ENCODE measurements at regions not wholly inside any gene's neighbourhood (a gene's known extent, or its start where the extent isn't known, plus 50 kb on each side); places are given as distances from the start of the nearest gene placed in this dataset.
A peak's percentile ranks its signal among the peaks of the same experiment; 100 is the strongest.

DNA sequence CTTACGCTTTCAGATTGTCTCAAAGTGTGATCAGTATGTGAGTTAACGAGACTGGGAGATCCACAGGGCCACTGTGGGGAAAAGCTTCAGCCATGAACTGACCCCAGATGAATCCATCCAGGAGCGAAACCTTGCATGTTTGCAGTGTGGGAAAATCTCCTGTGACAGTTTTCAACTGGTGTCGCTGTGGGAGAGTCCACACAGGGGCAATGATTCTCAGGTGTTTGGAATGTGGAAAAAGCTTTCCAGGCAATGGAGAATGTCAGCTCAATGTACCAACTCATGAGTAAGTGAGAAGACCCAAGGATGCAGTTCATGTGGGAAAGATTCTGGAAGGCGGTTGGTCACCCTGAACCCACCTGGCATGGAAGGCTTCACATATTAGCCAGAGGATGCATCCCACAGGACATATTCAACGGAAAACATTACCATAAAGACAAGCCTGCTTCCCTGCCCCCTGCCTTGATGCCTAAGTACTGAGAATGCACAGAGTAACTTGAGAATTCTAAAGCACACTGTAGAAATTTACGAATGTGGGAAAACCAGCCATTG, 204.1 kb upstream of the BMPER start:
- DNase-seq (ENCODE audit: low read depth, low spot score): no peak

DNA sequence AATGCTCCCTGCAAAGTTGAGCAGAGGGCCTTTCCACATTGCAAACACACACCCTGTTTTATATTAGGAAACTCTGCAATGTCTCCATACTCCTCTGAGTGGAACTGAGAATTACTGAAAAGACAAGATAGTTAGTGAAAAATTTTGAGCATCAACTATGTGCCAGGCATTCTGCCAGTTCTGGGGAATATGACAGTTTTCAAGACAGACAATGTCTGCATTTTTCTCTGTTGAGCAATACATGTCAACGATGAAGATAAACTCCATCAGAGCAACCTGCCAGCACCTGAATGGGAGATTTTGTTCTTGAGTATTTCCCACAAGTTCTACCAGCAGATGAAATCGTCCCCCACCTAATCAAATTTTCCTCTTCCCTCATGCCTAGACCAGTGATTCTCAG, 203.4 kb upstream of the BMPER start:
- DNase-seq (ENCODE audit: low read depth, low spot score): no peak

DNA sequence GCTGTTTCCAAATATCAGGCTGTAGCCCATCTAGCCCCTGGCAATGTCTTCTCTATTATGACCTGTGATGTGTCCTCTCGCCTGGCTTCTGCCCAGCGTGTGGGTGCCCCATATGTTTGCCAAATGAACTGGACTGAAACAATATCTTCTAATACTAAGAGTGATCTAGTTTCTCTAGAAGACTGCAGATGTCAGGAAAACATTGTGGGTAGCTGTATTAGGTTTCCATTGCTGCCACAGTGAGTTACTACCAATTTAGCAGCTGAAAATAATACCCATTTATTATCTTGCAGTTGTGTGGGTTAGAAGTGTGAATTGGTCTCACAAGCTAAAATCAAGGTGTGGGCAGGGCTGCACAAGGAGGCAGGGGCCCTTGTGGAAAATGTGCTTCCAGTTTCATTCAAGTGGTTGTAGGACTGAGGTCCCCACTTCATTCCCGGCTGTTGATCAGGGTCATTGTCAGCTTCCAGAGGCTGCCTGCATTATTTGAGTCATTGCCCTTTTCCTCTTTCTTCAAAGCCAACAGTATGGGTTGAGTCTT, 202.8 kb upstream of the BMPER start:
- no peak for DNase-seq (ENCODE audit: low read depth, low spot score)

DNA sequence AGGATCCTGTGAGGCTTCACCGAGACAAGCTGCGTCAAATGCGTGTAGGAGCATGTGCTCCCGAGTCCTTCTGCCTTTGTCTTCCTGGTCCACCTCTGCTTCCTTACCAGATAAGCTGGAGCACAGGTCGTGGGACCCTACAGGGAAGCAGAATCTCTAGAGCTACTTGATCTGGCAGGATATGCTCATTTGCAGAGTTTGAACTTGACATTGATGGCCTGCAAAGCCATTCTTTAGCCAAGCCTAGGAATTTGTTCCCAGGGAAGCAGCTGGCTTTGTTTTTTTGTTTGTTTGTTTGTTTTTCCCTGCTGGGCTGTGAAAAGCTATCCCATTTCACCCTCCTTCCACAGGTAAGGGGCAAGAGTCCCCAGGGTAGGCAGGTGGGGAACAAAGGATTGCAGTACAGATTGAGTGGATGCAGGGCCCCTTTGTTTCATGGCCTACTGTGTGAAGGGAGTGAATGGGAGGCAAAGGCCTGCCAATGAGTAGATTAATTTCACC, 200.0 kb upstream of the BMPER start:
- DNase-seq (ENCODE audit: low read depth, low spot score): peak; percentile 69

- no peak for DNase-seq (ENCODE audit: low read depth, low spot score)
These were observed 199.2 kb upstream of the BMPER start for GRCh38 chr7:33706186-33706585.

DNA sequence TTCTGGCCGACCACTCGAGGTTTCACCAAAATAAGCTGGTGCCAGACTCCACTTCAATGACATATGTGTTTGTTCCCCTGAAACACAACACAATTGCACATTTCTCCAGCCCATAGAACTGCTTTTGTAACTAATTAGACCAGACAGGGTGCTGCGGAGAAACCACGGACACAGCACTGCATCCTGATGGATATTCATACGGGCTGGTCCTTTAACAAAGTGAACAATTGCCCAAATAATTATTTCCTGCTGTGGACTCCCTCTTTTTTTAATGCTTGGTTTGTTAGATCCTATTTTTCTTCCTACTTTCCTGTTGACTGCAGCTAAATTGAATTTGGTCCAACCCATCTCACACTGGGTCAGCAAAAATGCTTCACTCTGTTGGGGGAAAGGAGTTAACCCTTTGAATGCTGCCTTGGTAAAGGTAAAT, 198.6 kb upstream of the BMPER start:
- no peak for DNase-seq (ENCODE audit: low read depth, low spot score)

- no peak for DNase-seq (ENCODE audit: low read depth, low spot score)
These were observed 197.9 kb upstream of the BMPER start for GRCh38 chr7:33707427-33707826.

DNA sequence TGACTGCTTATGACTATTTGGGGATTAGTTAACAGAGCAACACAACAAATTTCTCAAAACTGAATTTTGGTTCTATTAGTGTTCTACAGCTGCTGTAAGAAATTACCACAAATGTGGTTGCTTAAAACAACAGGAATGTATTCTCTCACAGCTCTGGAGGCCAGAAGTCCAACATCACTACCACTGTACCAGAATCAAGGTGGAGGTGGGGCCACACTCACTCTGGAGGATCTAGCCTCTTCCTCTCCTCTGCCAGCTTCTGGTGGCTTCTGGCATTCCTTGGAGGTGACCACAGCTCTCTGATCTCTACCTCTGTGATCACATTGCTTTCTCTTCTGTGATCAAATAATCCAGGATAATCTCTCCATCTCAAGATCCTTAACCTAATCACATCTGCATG, 194.7 kb upstream of the BMPER start:
- no peak for DNase-seq (ENCODE audit: low read depth, low spot score)

DNA sequence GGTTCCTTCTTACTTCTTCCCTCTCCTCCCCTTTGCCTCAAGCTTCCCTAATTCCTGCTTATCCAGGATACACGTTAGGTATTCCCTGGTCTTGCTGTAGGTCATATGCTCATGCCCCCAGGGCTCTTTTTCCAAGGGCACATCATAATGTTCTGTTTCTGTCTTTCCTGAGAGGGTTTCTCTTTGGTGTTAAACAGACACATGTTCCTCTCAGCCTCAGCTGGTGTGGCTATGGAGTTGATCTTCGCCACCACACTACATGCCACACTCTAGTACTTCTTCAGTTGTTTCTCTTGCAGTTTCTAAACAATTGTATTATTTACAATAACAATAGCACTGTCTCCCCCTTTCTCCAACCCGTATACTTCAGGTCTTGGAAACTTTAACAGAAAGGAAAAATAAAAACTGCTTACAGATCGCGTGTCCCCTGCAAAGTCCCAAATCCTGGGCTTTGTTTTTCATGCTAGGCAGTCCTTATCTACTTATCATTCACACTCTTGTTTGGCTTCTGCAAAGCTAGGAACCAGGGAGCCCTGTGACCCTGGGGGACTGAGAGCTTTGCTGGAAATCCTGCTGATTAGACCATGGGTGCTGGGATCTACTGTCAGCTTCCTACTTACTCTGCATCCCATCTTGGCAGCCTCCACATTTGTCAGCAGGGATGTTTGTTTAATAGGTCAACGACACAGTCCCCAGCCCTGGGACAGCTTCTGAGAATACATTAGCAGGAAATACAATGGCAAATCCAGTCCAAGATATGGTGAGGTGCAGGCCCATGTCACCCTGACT, 193.9 kb upstream of the BMPER start:
- no peak for DNase-seq (ENCODE audit: low read depth, low spot score)

GRCh38 chr7:33712020-33712414, 193.3 kb upstream of the BMPER start:
- no peak for DNase-seq (ENCODE audit: low read depth, low spot score)

- DNase-seq (ENCODE audit: low read depth, low spot score): no peak
These were observed 191.1 kb upstream of the BMPER start for GRCh38 chr7:33714208-33714607.

DNA sequence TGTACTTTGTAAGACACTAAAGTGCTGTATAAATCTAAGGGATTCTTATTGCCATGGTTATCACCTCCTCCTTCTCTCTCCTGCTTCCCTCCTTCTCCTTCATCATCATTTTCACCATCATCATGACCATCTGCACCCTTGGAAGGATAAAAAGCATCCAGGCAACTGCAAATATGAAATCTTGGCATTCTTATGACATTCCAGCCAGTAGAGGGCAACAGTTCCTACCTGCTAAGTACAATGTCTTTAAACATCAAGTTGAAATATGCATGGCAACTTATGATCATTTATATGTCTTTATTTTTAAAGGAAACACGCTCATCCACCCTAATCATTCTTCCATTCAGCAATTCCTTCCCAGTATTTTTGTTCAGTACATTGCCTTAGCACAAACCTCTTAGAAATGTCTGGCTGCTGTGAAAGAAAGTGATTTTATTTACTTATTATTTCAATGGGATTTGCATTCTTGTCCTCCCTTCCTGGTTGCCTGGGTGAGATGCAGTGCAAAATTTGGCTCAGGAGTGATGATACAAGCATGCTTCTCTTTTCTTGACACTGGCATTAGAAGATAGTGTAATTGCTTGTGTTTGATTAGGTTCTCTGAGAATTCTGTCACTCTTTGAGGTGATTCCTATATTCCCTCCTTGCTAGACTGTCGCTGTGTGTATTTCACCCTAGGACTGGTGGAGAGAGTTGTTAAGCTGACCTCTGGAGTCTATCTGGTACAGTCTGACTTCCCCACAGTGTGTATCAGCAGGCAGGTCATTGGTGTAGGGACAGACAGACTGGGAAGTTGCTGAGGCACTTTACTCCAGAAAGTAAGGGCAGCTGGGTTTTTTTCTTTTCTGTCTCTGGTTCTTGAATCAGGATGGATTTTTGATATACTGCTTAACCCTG, 188.5 kb upstream of the BMPER start:
- no peak for DNase-seq (ENCODE audit: low read depth, low spot score)

DNA sequence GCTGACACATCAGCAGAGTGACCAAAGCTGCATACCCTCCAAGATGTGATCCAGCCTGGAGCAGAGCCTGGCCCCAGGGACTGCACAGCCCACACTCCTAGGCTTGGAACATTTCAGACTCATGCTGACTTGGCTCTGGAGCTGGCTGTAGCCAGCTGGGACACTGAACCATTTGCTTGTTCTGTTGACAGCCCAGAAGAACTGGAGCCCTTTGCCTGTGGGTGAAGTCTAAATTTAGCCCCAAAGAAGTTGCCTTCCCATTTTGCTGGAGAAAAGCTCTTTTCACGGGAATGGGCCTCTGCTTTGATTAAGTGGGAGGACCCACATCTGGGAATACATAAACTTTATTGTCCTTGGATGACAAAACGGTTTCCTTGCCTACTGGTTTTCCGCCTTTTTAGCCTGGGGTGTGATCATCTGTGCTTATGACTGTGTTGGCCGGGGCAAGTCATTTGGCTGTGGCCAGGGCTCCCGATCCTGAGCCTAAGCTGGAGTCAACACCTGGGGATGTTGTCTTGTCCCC, 186.2 kb upstream of the BMPER start:
- no peak for DNase-seq (ENCODE audit: low read depth, low spot score)

DNA sequence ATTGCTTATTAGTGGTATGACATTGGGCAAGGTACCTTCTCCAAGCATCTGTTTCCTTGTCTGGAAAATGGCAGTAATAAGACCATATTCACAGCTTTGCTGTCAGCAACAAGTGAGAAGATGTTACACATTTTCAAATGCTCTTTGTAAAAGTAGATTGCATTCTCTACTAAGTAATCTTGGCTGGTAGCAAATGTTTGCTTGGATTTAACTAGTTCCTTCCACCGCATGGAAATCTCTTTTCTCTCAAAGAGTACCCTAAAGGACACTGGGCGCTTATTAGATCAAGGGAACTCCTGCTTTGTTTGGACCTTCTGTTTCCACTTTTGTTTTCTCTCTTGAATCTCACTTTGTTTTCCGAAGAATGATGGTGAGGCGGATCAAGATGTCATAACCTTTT, 185.2 kb upstream of the BMPER start:
- DNase-seq (ENCODE audit: low read depth, low spot score): no peak

- no peak for DNase-seq (ENCODE audit: low read depth, low spot score)
These were observed 184.5 kb upstream of the BMPER start for GRCh38 chr7:33720870-33721269.

- no peak for DNase-seq (ENCODE audit: low read depth, low spot score)
These were observed 183.4 kb upstream of the BMPER start for GRCh38 chr7:33721895-33722294.

- peak; percentile 97 for DNase-seq (ENCODE audit: low read depth, low spot score)
These were observed 182.8 kb upstream of the BMPER start for GRCh38 chr7:33722383-33723101.

GRCh38 chr7:33724201-33724600, 181.1 kb upstream of the BMPER start:
- no peak for DNase-seq (ENCODE audit: low read depth, low spot score)

DNA sequence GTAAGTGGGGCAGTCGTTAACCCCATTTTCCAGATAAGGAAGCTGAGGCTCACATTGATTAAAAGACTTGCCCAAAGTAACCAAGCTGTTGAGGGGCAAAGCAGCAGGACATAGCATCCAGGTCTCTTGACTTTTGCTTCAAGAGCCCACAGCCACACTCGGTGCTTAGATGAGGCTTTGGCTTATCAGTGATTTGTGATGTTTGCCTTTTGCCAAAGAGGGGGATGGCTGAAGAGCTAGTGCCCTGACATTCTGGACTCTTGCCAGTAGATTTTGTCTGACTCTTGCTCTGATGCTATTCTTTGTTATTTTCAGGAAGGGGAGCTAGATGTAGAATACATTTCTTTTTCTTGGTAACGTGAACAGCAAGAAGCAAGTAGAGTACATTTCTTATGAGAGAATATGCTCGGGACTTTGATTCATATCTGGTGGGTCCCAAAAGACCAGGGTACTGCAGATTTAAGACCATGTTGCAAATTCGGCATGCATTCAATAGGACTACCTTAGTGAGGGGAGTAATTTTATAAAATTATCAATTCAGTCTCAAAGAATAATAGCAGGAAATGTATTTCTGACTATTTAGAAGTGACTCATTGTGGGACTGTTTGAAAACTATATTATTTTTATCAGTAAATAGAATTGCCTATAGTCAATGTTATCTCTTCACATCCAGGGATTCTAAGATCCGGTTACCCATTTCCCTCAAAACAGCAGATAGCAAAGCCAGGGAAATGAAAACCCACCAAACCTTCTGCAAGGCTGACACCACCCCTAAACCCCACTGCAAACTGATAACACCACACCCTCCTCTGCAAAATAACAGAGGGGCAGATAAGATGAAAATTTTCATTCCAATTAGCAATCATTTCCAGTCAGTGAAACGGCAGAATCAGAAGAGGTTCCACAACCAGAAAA, 180.0 kb upstream of the BMPER start:
- peak; percentile 9 for DNase-seq (ENCODE audit: low read depth, low spot score)

DNA sequence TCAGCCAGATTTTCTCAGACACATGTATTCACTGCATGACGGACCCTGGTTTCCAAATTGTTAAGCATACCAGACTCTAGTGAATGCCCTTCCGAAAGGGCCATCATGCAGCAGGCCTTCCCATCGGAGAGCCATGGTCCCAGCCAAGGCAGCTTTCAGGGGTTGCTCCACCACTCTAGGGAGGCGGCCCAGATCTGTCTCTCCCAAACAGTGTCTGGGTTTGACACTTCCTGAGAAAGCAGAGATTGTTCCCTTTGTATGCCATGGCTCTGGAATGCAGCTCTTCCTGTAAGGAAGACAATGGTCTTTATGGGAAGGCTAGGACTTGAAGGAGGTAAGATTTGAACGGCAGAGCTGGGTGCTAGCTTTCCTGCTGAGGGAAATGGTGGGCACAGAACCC, 178.8 kb upstream of the BMPER start:
- peak; percentile 87 for DNase-seq (ENCODE audit: low read depth, low spot score)
